ENCODE measurements at regions not wholly inside any gene's neighbourhood (a gene's known extent, or its start where the extent isn't known, plus 50 kb on each side); places are given as distances from the start of the nearest gene placed in this dataset.

- TF ChIP-seq POLR2A (IDR thresholded peaks at IDR 0.05) = no peak
- no peak for TF ChIP-seq CTCF (IDR thresholded peaks at IDR 0.05)
- no peak for TF ChIP-seq EP300 (IDR thresholded peaks at IDR 0.05; ENCODE audit: low read depth)
- TF ChIP-seq POLR2AphosphoS5 (IDR thresholded peaks at IDR 0.05) = no peak
Observed at GRCh38 chrX:114372937-114373336, 210.9 kb upstream of the HTR2C start.

All from transverse colon (tissue), 4 donors.